GOT3 (cell line): ENCODE measurements at regions not wholly inside any gene's neighbourhood (a gene's known extent, or its start where the extent isn't known, plus 50 kb on each side); places are given as distances from the start of the nearest gene placed in this dataset.
"Not testable (repeated sequence)": the region's sequence is repeated elsewhere in the genome, so short reads cannot be mapped to it uniquely, and the experiment has no call there.

Experiments used
- DNase-seq: peaks from one replicate; lab custom pipeline; 2025; ENCODE audit warnings: mixed read lengths; lab: John Stamatoyannopoulos, UW

DNA sequence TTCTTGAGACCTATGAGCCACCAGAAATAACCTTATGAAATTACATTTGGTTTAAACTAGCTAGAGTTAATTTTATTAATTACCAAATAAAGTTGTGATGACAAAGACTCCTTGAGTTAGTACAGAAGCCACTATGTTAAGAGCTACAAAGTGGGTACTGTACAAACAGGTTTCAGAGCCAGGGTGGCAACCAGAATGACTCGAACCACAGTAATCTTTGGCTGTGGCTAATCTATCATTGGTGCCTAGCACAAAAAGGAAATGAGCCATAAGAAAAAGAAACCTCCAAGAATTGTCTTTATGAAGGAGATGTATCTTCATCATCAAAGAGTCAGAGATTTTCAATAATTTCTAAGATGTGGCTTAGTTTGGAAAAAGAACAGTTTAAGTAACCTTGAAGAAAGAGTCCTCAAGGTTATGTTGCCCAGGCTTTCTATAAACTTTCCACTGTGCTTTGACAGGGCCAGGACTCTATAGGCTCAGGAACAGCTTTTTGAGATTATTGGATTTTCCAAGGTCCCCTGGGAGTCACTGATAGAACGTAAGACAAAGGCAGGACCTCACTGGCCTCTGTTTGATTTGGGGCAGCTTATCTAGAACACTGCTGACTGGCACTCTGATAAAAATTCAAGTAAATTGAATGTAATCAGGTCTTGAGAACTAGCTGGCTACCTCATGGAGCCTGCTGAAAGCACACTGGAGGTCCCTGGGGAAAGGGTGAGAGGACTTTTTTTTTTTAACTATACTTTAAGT is 777.7 kb downstream of the STIM2 start:
- no peak for DNase-seq

DNA sequence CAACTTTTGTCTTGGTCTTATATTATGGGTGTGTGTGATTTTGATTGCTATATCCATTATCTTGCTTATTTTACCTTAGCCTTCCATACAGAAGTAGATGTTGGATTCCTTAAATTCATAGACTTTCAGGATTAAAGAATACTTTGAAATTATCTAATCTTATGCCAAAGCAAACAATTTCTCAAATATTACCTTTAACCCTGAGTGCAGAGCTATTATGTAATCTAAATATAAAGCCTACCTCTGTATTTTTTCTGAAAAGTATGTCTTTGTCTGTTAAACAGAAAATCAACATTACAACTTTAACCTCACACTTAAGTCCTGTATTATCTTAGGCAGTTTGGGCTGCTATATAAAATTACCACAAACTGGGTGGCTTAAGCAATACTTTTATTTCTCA is 782.5 kb downstream of the STIM2 start:
- DNase-seq = no peak

DNA sequence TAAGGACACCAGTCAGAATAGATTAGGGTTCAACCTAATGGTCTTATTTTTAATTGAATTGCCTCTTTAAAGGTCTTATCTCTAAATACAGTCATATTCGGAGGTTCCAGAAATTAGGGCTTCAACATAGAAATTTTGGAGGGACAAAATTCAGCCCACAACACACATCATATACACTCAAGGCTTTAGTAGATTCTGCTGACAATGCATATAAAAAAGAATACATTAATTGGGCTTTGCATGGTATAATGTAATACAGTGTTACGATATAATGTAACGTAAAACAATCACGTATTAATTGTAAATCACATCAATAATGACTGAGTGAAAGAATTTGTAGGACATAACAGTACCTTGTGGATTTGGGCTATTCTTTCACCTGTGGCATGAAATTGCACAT is 787.8 kb downstream of the STIM2 start:
- DNase-seq = no peak

DNA sequence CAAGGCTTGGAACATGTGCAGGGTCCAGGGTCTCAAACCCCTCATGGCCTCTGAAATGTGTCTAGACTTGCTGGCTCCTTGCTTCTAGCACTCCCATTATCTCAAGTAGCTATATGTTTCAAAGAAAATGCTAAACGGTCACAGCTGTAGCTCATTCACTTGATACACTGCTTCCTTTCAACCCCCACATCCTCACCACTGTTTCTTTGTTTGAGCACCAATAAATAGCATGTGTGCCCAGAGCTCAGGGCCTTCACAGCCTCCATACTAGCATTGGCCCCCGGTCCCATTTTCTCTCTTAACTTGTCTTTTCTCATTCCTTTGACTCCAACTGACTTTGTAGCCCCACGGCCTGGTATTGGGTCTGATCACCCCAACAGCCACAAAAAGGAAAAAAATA is 801.8 kb downstream of the STIM2 start:
- no peak for DNase-seq

DNA sequence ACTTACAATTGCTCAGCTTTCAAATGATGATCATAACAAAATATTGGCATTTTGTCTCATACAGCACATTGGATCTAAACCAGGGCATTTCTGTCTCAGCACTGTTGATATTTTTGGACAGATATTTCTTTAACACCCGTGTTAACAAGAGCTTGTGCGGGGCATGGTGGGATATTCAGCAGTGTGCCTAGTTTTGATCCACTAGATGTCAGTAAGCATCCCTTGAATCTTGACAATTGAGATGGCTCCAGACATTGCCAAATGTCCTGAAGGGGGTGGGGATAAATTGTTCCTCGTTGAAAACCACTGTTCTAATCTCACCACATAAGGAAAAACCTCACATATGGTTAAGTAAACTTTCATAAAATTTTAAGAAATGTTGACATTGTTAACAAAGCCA is 806.3 kb downstream of the STIM2 start:
- DNase-seq = no peak

DNA sequence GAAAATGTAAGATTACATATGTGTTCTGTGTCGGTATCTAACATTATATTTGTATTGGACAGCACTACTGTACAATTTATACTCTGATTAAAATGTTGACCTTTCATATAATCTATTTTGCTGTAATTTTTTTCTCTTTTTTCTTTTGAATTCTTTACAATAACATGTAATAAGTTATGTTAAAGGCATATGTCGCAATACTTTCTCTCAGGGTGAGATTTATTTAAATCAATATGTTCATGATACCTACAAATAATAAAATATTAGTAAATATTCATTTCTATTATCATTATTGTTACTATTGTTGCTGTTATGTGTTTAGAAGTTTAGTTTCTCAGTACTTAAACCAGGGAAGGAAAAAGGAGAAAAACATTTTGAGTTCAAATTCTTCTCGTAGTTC is 807.4 kb downstream of the STIM2 start:
- DNase-seq = no peak

DNA sequence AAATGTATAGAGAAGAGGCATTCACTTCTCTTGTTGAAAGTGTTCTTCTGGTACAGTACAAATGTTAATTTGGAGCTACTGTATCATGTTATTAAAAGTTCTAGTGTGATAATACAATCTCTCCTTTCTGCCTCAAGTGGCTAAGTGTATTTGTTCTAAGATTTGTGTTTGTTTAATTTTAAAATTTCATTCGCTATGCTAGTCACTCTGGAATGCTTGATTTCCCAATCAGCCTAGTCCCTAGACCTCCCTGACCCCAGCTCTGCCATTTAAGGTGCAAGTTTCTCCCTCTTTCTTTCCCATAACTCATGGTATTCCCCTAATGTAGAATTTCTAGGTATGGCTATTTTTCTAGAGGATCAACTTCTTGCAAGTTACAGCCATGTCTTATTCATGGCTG is 817.4 kb downstream of the STIM2 start:
- DNase-seq = no peak

DNA sequence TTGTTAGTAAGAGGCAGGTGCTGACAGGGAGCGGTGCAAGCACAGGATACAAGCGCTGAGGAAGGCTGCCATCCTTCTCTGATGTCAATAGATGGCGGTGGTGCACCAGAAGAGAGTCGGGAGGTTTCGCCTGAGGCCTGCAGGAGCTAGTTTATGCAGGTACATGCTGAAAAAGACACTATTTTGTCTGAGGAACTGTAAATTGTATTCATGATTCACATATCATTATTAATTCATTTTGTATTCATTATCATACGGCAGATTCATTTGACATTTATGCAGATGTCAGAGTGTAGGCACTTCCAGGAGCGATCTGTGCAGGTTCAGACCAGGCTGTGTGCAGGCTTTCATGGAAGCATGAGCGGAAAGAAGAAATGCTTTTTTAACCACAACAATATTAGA is 824.0 kb downstream of the STIM2 start:
- DNase-seq = no peak

DNA sequence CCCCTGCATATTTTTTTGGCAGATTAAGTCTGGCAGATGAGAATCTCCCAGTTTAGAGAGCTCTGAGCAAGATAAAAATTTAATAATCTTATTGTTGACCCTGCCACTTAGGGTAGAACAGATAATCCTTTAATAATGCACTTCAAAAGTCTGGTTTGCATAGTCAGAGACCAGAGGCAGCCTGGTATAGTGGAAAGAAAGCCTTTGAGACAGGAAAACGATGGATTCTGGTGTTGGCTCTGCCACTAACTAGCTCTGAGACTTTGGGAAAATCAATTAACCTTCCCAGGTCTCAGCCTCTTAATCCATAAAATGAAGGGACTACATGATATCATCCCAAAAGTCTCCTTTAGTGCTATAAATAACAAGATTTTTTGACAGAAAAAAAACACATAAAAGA is 824.5 kb downstream of the STIM2 start:
- DNase-seq = no peak

DNA sequence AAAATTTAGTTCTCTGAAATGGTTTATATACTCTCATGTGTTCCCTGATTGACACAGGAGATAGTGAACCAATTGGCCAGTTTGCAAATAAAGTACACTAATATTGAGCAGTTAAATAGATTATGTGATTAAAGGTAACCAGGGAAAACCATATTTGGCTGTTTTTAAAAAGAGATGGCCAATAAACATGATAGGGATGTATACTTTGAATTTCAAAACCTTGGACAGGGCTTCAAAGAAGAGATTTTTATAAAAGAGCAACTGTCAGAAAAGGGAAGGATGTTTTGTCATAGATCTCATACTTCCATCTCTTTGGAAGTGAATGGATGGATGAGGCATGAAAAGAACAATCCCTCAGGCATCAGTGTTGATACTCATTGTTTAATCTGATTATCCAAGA is 825.3 kb downstream of the STIM2 start:
- no peak for DNase-seq

DNA sequence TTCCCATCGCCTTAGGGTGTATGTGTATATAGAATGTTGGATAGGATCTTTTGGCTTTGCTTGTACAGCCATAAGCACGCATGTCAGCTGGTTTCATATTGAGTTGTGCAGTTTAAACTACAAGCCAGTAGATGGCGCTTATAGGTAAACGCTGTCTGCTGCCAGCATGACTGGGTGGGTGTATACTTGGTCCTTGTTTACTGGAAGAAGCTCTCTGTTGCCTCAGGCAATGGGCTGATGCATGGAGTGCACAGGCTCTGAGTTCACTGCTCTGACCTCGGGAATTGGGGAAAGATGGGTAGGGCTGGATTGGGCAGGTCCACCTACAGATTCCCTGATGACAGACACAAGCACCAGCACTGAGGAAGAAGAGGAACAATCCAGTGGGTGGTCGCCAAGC is 831.5 kb downstream of the STIM2 start:
- DNase-seq = no peak

DNA sequence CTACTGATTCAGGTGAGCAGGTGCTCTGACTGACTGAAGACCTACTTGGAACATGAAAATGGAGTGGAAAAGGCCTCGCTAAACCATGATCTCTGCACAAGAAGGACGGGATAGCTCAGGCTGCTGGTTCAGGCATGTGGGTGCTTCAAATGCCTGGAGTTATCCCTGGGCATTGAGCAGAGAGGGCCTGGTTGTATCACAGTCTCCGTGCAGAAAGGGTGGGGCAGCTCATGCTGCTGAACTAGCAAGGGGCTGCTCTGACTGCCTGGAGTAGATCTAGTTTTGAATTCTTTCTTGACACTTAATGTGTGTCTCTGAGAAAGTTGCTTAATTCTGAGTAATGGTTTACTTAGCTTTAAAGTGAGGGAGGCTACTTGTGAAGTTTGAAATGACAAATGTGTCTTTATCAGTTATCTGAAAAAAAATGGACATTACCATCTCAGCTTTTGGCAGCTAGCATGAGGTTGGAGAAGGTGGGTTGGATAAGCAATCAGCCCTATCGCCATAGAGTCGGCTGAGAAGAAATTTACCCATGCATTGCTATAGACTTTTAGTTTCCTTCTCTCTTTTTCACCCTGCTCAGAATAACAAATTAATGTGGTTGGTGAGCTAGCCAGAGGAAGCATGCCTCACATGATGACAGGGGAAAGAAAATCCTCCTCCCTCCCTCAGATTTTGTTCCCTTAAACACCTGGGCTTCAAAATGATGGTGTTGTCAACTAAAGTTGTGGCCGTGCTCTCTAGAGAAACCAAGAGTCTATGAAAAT is 832.4 kb downstream of the STIM2 start:
- no peak for DNase-seq

DNA sequence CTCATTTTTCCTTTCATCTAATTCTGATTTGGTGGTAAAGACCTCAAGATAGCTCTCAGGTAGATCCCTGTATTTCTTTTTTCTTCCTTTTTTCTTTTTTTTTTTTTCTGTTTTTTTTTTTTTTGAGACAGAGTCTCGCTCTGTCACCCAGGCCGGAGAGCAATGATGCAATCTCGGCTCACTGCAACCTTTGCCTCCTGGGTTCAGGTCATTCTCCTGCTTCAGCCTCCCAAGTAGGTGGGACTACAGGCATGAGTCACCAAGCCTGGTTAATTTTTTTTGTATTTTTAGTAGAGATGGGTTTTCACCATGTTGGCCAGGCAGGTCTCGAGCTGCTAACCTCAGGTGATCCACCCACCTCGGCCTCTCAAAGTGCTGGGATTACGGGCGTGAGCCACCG is 835.6 kb downstream of the STIM2 start:
- not testable (repeated sequence) for DNase-seq

DNA sequence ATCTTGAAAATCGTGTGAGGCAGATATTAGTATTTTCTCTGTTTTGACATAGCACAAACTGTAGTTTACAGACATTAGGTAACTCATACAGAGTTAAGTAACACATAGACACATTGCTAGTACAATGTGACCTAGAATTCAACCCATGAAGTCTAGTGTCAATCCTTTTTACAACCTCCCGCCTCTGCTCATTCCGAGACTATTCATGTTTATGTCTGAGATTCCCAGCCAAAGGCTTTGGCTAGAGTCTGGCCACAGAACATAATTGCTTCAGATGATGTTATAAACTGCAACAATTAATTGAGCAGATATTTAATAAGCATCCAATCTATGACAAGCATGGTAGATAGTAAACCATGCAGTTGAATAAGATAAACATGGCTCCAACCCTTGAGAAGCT is 841.0 kb downstream of the STIM2 start:
- DNase-seq = no peak

DNA sequence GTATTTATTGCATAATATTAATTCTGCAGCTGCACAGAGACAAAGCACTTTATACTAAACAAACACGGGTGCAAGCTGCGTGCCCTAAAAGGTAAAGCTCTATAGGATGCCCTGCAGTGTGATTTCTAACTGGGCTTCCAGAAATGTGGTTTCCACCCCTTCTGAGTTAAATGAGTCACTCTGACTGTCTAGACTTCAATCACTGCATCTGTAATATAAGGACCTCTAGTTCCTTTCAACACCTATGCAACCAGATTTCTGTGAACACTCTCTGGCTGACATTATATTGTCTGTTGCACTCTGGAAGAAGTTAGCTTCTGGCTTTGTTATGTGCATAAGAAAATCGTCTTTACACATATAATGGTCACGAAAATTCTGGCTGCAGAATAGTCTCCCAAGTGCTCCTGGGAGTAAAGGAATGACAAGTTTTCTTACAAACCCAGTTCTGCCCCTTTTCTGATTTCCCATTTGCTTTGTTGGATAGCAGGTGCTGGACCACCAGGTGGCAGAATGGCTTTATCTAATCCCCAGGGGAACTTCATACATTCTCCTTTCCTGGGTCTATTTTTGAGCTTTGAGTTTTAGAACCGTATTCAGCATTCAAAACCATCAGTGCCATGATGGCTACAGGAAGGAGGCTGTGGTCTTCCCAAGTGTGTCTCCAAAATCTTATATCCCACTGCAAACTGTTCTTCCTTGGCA is 842.2 kb downstream of the STIM2 start:
- no peak for DNase-seq

DNA sequence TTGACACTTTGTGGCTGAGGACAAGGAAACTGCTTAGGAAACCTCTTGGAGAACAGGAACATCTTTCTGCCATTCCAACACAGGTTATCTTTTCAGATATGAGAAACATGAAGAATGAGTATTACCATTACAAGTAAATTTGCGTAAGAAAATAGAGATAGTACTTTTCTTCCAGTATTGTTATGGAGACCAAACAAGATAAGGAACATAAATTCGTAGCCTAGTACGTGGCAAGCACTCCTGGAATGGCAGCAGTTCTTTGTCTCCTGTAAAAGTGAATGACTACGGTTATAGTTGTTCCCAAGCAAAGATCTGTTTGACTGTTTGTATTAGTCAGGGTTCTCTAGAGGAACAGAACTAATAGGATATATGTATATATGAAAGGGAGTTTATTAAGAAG is 843.1 kb downstream of the STIM2 start:
- no peak for DNase-seq

DNA sequence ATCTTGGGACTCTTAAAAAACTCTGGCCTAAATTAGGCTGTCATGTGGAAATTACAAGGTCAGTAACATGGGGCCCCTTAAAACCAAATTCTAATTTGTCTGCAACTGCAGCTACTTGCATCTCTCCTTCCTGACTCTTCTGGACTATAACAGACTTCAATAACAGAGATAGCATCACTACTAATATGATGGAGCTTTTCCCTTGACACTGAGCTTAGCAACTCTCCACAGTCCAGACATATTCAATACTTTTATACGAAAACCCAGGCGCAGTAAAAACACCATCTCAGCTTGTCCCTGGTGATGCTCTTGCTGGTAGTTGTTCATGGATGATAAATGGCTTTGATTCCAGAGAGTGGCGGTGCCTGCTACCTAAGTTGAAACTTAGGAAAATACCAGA is 850.4 kb downstream of the STIM2 start:
- DNase-seq = no peak

DNA sequence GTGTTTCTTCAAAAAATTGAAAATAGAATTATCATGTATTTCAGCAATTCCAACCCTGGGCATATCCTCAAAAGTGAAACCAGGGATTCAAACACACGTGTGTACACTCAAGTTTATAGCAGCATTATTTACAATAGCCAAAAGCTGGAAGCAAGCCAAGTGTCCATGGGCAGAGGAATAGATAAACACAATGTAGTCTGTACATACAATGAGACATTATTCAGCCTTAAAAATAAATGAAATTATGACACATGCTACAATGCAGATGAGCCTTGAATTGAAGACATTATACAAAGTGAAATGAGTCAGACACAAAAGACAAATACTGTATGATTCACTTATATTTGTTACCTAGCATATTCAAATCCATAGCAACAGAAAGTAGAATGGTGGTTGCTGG is 853.4 kb downstream of the STIM2 start:
- DNase-seq = no peak

DNA sequence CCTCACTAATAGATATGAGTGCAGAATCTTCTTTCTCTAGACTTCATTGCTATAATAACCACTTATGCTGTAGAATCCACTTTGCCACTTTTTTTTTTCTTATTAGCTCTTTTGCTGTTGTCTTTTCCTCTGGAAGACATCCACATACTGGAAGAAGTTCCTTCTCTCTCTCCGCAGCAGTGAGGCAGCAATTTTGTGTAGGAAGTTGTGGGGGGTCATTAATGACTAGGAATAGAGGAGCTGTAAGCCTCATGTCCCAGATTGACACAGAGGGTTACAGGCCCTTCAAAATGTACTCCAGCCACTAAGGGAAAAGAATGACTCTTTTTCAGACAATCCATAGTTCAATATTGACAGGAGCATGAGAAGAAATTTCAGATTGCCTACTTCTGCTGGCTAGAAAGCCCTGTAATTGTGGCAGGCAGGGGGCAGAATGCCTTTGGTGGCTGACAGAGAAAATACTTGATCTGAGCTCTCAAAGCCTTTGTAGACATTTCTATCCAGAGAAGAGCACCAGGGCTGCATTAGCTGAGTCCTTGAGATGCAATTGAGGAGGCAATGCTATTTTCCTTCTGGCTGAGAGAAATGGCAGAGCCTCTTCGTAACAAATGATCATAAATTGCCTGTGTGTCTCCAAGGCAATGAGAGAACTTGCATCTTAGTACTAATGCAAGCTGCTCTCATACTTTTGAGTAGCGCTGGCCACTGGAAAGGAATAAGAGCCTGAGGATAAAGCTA is 856.2 kb downstream of the STIM2 start:
- DNase-seq = no peak

DNA sequence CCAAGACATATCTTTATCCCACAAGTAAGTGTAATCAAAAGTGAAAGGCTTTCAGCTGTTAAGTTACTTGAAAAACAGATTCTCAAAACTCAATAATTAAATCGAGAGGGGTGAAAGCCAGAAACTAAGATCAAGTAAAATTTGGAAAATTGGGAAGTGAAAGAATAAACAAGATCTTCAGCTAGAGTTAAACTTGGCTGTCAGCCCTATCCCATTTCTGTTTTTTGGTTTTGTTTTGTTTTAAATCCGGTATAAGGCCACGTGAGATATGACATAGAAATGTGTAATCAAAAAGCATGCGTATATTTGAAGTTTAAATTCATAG is 856.8 kb downstream of the STIM2 start:
- no peak for DNase-seq

DNA sequence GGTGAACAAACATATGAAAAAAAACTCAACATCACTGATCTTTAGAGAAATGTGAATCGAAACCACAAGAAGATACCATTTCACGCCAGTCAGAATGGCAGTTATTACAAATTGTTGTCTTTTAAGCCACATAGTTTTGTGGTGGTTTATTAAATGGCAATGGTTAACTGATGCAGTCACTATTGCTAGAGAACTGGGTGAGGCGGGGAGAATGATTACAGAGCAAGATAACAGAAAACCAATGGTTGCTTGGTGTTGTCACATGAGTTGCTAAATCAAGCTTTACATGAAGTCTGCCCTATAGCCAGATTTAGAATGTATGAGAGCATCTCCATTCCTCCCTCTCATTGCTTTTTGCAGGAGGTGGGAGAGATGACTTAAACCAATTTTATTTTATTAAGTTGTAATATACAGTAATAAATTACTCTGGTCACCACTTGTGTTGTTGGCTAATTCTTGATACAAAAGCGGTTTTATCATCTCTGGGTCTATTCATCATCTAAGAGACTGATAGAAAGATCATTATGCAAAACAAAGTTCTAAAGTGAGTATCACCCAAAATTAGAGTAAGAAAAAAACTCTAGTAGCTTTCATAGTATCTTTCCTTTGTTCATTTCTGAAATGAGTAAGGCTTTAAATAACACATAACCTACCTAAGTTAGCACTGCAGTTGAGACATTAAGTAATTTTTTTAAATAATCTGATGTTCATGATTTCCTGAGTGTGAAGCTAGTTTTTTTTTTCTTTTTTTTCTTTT is 859.5 kb downstream of the STIM2 start:
- no peak for DNase-seq

DNA sequence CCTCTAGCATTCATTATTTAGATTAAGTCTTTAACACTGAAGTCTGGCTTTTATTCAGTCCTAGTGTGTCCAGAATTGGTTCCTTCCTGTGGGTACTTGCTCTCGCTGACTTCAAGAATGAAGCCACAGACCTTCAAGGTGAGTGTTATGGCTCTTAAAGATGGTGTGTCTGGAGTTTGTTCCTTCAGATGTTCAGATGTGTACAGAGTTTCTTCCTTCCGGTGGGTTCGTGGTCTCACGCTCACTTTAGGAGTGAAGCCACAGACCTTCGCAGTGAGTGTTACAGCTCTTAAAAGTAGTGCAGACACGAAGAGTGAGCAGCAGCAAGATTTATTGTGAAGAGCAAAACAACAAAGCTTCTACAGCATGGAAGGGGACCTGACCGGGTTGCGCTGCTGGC is 860.6 kb downstream of the STIM2 start:
- no peak for DNase-seq
